Osteoblast (primary cell): ENCODE measurements at regions not wholly inside any gene's neighbourhood (a gene's known extent, or its start where the extent isn't known, plus 50 kb on each side); places are given as distances from the start of the nearest gene placed in this dataset.
A peak's percentile ranks its signal among the peaks of the same experiment; 100 is the strongest.

Experiments used
- DNase-seq: peaks from one replicate; pipeline ENCODE4 v3.0.0; 2011; ENCODE audit warnings: low spot score, mixed read lengths; ENCODE audit not compliant: insufficient read length; ENCODE audit errors: missing footprints
- H2AFZ ChIP-seq: 2 replicates; pipeline ENCODE4 v1.6.0; 2011; ENCODE audit warnings: mild to moderate bottlenecking, low read length
- H3K27ac ChIP-seq: 2 replicates; pipeline ENCODE4 v1.5.1; 2011; ENCODE audit warnings: mild to moderate bottlenecking, low read depth, low read length, moderate library complexity
- H3K27me3 ChIP-seq: 2 replicates; pipeline ENCODE4 v1.6.0; 2012; ENCODE audit warnings: mild to moderate bottlenecking, control low read depth, inconsistent platforms, low read length, moderate library complexity; ENCODE audit not compliant: insufficient read depth
- H3K36me3 ChIP-seq: 2 replicates; pipeline ENCODE4 v1.5.1; 2011; ENCODE audit warnings: mild to moderate bottlenecking, low read length, control low read depth, moderate library complexity; ENCODE audit not compliant: insufficient read depth
- H3K4me1 ChIP-seq: 2 replicates; pipeline ENCODE4 v1.5.1; 2011; ENCODE audit warnings: mild to moderate bottlenecking, low read length, control low read depth, moderate library complexity; ENCODE audit not compliant: insufficient read depth
- H3K4me2 ChIP-seq: 2 replicates; pipeline ENCODE4 v1.6.0; 2011; ENCODE audit warnings: mild to moderate bottlenecking, low read length; ENCODE audit not compliant: insufficient read depth
- H3K4me3 ChIP-seq: fragments of 200-600 bp; sonication (generic); 3 replicates; pipeline ENCODE4 v1.5.1; 2012; ENCODE audit warnings: mild to moderate bottlenecking, low read length, inconsistent platforms; ENCODE audit not compliant: insufficient read depth
- H3K79me2 ChIP-seq: 2 replicates; pipeline ENCODE4 v1.6.0; 2012; ENCODE audit warnings: mild to moderate bottlenecking, low read length, control low read depth, inconsistent platforms; ENCODE audit not compliant: insufficient read depth
- H3K9me3 ChIP-seq: 2 replicates; pipeline ENCODE4 v1.5.1; 2011; ENCODE audit warnings: low read depth, low read length, control low read depth
- H4K20me1 ChIP-seq: 2 replicates; pipeline ENCODE4 v1.6.0; 2012; ENCODE audit warnings: mild to moderate bottlenecking, low read length, control low read depth; ENCODE audit not compliant: insufficient read depth
- TF ChIP-seq, protein P1 (sequence below): IDR thresholded peaks from 2 replicates; pipeline ENCODE4 v1.5.1; 2011; ENCODE audit warnings: mild to moderate bottlenecking, low read depth, low read length, moderate library complexity; ENCODE audit errors: extremely low read depth

DNA sequence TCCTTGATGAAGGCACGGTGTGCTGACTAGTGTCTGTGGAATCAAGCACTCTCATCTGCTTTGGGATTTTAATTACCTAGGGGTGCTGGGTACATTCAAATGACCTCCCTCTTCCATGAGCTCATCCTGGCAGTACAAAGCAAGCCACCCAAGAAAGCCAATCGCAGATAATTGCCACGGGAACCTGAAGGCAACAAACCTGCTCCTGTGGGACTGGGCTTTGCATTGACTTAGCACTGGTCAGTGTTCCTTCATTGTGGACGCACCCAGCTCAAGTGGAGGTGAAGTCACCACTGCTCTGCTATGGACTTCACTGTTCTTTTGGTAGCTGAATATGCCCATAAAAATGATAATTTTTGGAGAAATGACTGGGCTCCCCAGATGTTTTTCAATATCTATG lies 261.6 kb upstream of the FERMT1 start:
- Histone ChIP-seq H3K4me2 (no peak overlapping the region), H3K36me3 (no peaks in the 10 kb centered on the region), H3K79me2 (no peaks in the 10 kb centered on the region), H3K27ac (no peak overlapping the region), H2AFZ (no peak overlapping the region), H3K9me3 (no peaks in the 10 kb centered on the region), H4K20me1 (no peaks in the 10 kb centered on the region), H3K27me3 (no peaks in the 10 kb centered on the region), H3K4me3 (no peak overlapping the region), H3K4me1 (no peaks in the 10 kb centered on the region)
- TF ChIP-seq, protein P1, sequence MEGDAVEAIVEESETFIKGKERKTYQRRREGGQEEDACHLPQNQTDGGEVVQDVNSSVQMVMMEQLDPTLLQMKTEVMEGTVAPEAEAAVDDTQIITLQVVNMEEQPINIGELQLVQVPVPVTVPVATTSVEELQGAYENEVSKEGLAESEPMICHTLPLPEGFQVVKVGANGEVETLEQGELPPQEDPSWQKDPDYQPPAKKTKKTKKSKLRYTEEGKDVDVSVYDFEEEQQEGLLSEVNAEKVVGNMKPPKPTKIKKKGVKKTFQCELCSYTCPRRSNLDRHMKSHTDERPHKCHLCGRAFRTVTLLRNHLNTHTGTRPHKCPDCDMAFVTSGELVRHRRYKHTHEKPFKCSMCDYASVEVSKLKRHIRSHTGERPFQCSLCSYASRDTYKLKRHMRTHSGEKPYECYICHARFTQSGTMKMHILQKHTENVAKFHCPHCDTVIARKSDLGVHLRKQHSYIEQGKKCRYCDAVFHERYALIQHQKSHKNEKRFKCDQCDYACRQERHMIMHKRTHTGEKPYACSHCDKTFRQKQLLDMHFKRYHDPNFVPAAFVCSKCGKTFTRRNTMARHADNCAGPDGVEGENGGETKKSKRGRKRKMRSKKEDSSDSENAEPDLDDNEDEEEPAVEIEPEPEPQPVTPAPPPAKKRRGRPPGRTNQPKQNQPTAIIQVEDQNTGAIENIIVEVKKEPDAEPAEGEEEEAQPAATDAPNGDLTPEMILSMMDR, result no peak
- DNase-seq, result no peak

DNA sequence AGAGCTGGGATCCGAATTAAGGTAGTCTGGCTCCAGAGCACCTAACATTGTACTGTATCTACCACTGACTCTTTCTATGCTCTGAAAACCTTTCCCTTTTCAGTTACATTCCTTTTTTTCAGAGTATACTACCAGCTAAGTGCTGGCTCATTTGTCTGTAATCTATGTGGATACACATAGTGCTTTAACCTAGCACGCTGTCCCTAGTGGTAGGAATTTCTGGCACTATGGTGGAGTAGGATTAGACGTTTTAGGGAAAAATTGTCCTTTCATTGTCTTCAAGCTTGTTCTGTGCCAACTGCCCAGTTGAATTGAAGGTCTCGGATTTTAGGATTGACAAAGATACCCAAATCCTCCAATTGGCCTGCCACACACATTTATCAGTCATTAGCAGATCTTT lies 259.1 kb upstream of the FERMT1 start:
- H4K20me1 ChIP-seq, result no peaks in the 10 kb centered on the region
- DNase-seq, result no peak
- no peaks in the 10 kb centered on the region for H3K9me3 ChIP-seq
- H3K36me3 ChIP-seq, result no peaks in the 10 kb centered on the region
- no peaks in the 10 kb centered on the region for H3K27me3 ChIP-seq
- no peaks in the 10 kb centered on the region for H3K79me2 ChIP-seq
- no peaks in the 10 kb centered on the region for H3K4me1 ChIP-seq
- TF ChIP-seq, protein P1, result peak; percentile 16
- no peak overlapping the region for H3K4me2 ChIP-seq
- no peak overlapping the region for H2AFZ ChIP-seq
- no peak overlapping the region for H3K4me3 ChIP-seq
- no peak overlapping the region for H3K27ac ChIP-seq

DNA sequence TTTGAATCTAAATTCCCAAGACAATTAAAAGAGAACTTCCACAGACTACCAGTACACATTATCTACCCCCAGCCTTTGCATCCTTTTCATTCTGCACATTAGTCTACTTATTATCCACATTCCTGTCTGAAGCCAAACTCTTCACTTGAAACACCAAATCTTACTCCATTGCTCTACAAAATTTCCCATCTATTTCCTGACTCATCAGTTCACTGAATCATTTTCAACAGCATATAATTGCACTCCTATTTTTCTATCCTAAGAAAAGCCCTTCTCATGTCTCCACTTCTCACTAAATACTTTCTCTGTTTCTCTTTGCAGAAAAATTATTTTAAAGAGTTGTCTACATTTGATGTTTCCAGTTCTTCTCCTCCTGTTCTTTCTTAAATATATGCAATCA lies 239.4 kb upstream of the FERMT1 start:
- no peak for DNase-seq
- no peak overlapping the region for H3K4me3 ChIP-seq
- no peak overlapping the region for H3K27ac ChIP-seq
- H4K20me1 ChIP-seq, result no peaks in the 10 kb centered on the region
- H2AFZ ChIP-seq, result no peak overlapping the region
- no peaks in the 10 kb centered on the region for H3K36me3 ChIP-seq
- TF ChIP-seq, protein P1, result no peak
- H3K9me3 ChIP-seq, result peaks cover 2% of the 10 kb centered on the region
- no peak overlapping the region for H3K4me2 ChIP-seq
- no peaks in the 10 kb centered on the region for H3K4me1 ChIP-seq
- H3K27me3 ChIP-seq, result no peaks in the 10 kb centered on the region
- no peaks in the 10 kb centered on the region for H3K79me2 ChIP-seq

DNA sequence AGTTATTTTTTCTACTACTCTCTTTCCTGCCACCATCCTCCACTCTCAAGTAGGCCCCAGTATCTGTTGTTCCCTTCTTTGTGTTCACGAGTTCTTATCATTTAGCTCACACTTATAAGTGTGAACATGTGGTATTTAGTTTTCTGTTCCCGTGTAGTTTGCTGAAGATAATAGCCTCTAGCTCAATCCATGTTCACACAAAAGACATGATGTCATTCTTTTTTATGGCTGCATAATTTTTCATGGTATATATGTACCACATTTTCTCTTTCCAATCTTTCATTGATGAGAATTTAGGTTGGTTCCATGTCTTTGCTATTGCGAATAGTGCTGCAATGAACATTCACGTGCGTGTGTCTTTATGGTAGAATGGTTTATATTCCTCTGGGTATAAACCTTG lies 237.9 kb upstream of the FERMT1 start:
- TF ChIP-seq, protein P1, result no peak
- H4K20me1 ChIP-seq, result no peaks in the 10 kb centered on the region
- H3K4me3 ChIP-seq, result no peak overlapping the region
- DNase-seq, result no peak
- no peak overlapping the region for H2AFZ ChIP-seq
- no peaks in the 10 kb centered on the region for H3K27me3 ChIP-seq
- no peaks in the 10 kb centered on the region for H3K4me1 ChIP-seq
- H3K4me2 ChIP-seq, result no peak overlapping the region
- no peaks in the 10 kb centered on the region for H3K36me3 ChIP-seq
- H3K79me2 ChIP-seq, result no peaks in the 10 kb centered on the region
- no peak overlapping the region for H3K27ac ChIP-seq
- H3K9me3 ChIP-seq, result peaks cover 2% of the 10 kb centered on the region
